Activated CD8-positive, alpha-beta memory T cell treated with anti-CD3 and anti-CD28 coated beads for 1 hour (primary cell): ENCODE measurements at regions not wholly inside any gene's neighbourhood (a gene's known extent, or its start where the extent isn't known, plus 50 kb on each side); places are given as distances from the start of the nearest gene placed in this dataset.
"Not testable (repeated sequence)": the region's sequence is repeated elsewhere in the genome, so short reads cannot be mapped to it uniquely, and the experiment has no call there.

Experiments used
- DNase-seq, 2 donors: peaks; one replicate each; pipeline ENCODE4 v3.0.0-alpha.2; 2020; ENCODE audit warnings: low read depth in 1 of 2; ENCODE audit errors: extremely low read depth in 1 of 2

DNA sequence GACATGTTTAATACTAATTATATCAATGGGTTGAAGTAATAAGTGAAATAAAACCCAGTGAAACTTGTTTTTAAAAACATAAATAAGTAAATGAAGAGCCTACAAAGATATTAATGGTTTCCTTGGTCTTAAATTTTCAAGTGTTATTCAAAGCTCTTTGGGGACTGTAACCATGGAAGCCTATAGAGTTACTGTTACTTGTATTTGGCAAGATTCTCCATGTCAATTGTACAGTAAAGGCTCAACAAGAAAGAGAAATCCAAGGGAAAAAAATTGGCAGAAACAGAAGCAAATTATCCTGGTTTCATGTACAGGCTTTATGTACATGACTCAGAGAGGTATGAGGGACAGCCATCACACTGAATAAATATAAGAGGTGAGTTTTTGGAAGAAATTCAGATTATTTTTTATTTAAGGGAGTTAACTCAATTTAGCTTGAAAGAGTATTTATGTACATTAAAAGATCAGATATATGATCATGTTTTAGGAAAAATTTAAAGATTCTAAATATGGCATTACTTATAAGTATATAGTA, 151.1 kb upstream of the HMGA2 start:
- no peak for DNase-seq

DNA sequence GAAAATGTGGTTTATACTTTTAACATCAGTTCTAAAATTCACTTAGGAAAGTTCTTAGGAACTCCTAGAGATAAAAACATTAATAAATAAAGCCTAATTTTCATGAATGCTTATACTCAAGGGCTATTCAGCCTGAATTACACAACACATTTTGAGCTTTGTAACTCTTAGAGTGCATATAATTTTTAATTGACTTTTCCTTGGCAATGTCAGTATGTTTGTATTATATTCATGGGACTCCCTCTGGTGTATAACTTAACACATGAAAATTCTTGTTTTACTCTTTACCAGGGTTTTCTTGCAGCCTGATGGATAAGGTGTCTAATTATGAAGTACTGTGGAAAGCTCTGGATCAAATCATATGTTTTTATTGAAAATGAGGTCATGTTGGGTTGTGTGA, 150.6 kb upstream of the HMGA2 start:
- DNase-seq = no peak

DNA sequence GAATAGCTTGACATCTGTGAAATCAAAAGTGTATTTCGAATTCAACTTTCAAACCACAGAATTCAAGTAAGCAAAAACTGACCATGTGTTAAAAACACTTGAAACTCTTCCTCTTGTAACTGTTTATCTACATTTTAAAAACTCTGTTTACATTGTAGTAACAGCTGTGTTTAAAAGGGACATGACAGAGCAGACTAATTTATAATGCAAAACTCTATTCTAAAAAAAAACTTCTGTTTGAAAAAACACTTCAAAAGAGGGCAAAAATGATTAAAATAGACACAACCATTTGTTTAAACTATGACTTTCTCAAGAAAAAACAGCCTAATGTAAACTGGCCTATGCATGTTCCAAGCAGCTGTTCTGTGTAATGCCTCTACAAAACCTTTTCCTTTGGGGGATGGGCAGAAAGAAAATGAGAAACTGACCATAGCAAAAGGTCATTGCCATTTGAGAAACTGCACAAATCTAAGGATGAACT, 149.1 kb upstream of the HMGA2 start:
- no peak for DNase-seq

DNA sequence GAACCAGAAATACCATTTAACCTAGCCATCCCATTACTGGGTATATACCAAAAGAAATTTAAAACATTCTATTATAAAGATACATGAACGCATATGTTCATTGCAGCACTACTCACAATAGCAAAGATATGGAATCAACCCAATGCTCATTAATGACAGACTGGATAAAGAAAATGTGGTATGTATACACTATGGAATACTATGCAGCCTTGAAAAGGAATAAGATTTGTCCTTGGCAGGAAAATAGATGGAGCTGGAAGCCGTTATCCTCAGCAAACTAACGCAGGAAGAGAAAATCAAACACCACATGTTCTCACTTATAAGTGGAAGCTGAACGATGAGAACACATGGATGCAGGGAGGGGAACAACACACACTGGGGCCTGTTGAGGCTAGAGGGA, 146.1 kb upstream of the HMGA2 start:
- DNase-seq = not testable (repeated sequence)

DNA sequence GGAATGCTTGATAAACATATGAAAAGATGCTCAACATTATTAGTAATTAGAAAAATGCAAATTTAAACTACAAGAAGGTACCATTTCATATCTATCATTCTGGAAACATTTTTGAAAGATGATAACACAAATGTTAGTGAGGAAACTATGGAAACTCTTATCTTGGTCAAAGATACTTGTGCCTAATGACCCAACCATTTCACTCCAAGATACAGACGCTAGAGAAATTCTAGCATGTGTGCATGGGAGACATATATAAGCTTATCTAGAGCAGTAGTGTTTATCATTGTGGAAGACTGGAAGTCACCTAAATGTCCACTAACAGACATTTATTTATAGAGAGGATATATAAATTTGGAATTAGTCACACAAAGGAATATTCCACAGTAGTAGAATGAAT, 143.1 kb upstream of the HMGA2 start:
- no peak for DNase-seq

DNA sequence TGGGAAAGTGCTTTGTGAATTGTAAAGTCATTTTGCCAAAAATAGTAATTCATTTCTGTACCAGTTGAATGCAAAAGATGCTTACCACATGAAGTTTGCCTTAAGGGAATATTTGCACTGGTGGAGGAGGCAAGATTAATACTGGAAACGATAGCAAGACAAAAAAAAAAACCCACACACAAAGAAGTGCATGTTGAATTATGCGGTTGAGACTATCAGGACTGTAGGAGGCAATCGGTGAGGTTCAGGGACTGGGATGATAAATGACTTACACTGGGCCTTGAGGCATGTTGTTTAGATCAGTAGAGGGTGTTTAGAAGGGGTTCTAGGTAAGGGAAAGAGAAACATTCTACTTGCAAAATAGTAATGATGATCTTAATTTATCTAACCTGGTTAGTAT, 142.2 kb upstream of the HMGA2 start:
- no peak for DNase-seq

DNA sequence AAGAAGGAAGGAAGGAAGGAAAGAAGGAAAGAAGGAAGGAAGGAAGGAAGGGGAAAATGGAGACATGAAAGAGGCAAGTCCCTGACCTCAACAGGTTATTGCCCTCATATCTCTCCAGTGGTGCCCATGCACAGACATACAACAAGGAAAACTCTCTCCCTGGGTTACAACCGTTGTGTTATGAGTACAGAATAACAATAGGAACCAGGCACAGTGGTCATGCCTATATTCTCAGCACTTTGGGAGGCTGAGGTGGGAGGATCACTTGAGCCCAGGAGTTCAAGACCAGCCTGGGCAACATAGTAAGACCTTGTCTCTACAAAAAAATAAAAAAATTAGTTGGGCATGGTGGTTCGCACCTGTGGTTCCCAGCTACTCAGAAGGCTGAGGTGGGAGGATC, 139.4 kb upstream of the HMGA2 start:
- DNase-seq = no peak

DNA sequence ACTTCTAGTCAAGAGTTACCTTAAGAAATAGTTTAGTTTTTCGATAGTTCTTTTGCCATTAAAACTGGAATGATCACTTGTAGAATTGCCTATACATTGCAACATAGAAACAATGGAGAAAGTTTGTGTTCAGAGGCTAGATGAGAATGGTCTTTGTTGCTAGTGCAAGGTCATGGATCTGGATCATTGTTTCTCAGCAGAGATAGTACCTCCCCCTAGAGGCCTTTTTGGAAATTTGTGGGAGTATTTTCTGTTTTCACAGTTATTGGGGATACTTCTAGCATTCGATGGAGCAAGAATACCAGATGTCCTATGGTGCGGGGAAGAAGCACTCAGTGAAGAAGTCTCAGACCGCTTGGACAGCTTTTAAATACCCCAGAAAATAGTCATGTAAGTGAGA, 138.8 kb upstream of the HMGA2 start:
- DNase-seq = no peak

DNA sequence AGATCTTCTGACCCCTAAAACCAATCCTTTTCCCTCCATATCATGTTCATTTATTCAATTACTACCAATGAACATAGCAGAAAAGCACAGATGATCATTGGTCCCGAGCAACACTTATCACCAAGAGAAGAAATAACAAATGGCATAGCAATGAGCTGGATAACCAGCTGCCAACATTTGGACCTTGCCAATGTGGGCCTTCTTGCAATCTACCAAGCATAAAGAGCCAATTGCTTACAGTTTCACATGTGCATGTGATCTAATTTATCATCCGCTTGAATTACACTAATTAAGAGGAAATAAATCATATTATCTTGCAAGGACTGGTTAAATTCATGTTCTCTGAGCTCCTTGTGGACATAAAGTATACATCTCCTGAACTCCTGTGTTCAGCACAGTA, 134.8 kb upstream of the HMGA2 start:
- DNase-seq = no peak

DNA sequence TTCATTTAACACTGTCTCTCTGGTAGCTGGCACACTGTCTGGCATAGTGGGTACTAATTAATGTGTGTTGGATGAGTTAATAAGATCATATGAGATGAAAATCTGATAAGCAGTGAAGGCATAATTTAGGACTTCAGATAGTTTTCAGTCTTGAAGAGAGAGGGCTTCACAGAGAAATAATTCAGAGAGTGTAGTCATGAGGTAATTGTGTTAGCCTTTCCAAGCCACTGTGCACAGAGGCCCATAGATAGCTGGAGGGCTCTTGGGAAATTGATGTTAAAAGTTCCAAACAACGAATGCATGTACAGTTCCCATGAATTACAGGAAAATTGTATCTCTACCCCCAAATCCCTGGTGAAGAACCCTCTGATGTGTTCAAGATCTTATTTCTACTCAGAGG, 133.8 kb upstream of the HMGA2 start:
- no peak for DNase-seq

DNA sequence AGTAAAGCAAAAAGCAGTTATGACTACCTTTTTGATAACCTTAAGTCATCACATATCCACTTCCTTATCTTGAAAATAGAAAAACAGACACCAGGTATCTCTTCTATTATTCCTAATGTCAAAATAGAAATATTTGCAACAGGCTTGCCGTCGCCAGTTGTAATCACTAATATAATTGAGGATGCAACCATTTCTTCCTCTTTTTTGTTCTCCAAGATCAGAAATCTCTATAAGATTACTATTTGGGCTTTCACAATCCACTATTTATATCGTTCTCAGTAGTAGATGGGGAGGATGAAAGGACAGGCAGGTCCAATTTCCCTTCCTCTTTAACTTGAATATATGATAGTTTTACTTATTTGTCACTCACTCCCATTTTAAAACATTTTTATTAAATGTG, 130.2 kb upstream of the HMGA2 start:
- DNase-seq = no peak

DNA sequence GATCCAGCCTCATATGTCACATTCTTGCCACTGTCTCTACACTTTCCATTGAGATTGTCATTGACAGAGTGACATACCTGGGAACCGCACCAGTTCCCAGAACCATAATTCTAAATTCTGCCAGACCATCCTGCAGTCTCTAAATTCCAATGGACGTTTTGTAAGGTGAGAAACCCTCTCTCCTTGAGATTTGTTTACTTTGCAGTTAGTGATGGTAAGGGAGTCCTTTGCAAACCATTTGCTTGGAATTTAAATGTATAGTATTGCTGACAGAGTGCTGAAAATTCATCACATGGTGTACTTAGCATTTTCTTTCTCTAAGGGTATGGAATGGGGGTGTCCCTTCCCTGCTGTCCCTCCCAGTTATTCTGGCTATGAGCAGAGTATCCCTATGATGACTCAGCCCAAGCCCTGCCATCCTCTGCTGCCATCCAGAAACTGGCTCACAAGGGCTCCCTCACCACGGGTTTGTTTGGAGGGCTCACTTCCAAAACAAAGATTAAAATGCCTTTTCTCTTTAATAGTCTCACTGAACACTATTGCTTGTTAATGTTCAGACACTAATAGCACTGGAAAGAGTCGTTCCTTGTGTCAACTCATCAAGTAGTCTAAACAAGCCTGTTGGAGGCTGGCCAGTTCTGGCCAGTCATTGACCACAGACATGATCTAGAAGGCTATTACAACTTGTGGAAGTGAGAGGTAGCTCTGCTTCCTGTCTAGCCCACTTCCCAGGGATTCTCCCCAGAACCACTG, 129.0 kb upstream of the HMGA2 start:
- DNase-seq = no peak

DNA sequence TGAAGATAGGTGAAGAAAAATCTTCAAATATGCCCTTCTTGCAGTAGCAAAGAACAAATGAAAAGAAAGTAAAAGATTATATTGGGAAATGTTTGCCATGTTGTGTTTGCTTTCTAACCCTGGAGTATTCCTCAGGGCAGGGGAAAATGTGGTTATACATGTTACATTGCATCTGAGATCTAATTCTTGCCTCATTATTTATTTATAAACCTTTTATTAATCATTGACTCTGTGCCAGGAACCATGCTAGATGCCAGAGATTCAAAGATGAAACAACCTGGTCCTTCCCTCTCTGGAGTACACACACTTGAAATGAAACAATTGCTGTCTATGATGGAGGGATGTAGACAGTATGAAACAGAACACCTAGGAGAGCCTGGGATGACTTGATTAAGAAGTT, 128.1 kb upstream of the HMGA2 start:
- DNase-seq = no peak

DNA sequence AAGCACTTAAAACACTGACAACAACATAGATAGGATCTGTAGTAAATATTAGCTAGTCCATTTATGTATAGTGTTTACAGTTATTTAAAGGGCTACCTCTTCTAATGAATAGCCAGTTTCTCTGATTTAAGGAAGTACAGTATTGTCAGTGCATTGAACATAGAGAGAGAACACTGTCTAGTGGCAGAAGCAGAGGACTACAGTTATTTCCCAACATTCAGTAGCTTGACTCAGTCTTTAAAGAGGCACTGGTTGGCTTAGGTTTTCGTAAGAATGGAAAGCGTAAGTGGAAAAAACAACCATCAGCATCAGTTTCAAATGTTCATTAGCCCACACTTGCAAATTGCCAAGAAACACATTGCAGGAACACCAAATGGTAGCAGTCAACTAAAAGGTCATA, 125.0 kb upstream of the HMGA2 start:
- DNase-seq = no peak

DNA sequence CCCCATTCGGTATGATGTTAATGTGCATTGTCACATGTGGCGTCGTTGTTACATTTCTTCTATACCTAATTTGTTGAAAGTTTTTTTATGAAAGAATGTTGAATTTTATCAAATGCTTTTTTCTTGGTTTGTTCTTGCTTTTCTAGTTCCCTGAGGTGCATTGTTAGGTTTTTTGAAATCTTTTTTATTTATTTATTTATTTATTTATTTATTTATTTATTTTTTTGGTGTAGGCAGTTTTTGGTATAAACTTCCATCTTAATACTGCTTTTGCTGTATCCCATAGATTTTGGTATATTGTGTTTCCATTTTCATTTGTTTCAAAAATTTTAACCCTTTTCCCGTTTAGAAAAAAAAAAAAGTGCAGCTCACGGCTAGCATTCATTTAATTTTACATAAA, 121.1 kb upstream of the HMGA2 start:
- DNase-seq = no peak

DNA sequence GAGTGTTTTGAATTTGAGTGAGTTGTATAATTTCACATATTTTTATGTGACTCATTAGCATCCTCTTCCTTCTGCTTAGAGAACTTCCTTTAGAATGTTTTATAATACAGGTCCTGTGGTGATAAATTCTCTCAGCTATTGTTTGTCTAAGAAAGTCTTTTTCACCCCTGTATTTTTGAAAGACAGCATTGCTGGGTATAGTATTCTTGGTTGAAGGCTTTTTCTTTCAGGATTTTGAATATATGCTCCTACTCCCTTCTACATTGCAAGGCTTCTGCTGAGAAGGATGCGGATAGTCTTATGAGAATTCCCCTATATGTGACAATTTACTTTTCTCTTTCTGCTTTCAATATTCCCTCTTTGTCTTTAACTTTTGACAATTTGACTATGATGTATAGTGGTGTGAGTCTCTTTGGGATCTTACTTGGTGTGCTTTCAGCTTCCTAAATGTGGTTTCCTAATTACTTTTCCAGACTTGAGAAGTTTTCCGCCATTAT, 118.9 kb upstream of the HMGA2 start:
- DNase-seq = no peak

DNA sequence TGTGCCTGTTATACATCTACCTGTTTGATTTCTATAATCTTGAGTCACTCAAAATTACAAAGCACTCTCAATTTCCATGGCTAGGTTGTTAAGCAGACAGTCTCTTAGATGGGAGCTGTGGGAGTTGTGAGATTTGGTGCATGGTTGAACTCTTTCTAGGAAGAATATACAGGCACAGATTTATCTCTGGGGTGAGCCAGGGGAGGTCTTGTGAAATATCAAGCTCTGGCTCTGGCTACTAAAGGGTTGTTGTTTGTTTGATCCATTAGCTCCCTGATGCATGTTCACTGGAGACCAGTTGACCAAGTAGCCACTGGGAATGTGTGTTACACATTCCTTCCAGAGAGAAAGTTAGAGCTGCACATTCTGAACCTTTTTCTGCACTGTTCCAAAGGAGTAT, 117.2 kb upstream of the HMGA2 start:
- DNase-seq = no peak

DNA sequence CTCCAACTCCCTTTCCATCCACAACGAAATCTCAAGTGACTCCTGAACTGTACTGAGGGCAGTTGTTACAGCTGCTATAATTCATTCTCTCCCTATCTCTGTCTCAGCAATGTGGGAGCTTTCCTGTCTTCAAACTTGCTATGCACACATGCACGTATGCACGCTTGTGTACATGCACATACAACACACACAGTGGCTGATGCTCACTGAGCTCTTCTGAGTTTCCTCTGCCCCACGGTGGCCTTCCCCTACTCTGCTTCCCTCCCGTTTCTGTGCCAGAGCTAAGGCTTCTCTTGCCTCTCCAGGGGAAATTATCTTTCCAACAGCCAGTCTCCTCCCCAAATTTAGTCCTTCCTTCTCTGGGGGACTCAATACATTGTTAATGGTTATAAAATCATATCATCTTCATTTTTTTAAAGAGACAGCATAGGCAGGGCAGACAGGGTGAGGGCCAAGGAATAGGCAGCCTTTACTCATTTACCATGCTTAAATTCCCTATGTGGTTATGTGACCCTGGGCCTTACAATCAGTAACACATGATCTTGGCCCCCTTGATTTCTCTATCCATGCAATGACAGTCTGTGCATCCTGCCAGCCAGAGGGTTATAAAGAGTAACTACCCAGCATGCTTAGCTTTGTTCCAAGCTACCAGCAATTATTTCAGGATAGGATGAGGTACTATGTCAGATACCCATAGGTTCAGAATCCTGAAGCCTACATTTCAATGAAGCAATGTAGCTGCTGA, 111.9 kb upstream of the HMGA2 start:
- no peak for DNase-seq

DNA sequence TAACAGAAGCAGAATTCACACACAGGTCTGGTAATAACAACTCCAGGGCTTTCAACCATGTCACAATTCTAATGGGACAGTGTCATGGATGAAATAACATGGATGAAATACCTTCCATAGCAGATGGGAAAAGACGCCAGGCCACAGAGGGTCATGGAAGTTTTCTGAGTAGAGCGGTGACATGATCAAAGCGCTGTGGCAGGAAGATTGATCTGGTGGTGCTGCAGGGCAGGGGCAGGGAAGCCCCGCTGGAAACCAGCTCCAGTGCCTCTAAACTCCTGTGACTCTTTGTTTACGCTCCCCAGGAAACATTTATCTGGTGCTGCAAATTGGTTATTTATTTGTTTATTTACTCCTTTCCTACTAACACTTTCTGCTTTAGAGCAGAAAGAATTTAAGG, 108.3 kb upstream of the HMGA2 start:
- no peak for DNase-seq

DNA sequence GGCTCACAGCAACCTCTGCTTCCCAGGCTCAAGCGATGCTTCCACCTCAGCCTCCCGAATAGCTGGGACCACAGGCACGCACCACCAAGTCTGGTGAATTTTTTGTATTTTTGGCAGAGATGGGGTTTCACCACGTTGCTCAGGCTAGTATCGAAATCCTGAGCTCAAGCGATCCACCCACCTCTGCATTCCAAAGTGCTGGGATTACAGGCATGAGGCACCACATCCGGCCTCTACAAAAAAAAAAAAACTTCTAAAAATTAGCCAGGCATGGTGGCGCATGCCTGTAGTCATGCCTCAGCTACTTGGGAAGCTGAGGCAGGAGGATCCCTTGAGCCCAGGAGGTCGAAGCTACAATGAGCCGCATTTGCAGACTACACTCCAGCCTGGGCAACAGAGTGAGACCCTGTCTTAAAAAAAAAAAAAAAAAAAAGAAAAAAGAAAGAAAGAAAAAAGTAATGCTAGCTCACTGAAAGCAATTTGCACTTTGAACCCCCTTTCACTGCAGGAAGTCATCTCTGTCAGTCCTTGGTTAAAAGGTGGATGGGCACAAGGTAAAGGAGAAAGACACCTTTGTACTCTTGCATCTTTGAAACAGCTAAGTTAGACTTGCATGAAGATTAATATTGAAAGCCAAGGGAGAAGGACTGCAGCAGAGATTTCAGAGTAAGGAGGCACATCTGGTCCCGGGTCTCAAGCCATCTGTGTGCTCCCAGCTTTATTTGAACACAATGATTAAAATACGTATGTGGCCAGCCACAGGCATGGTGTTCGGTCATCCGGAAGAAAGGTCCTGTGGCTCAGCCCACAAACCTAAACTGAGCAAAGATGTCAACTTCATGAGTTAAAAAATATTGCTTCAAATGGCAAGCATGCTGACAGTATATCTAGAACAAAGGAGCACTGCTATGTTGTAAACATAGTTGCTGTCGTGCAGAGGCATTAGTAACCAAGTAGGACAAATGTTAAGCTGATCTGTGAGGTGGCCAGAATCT, 103.8 kb upstream of the HMGA2 start:
- no peak for DNase-seq
